ENCODE measurements at regions not wholly inside any gene's neighbourhood (a gene's known extent, or its start where the extent isn't known, plus 50 kb on each side); places are given as distances from the start of the nearest gene placed in this dataset.

DNA sequence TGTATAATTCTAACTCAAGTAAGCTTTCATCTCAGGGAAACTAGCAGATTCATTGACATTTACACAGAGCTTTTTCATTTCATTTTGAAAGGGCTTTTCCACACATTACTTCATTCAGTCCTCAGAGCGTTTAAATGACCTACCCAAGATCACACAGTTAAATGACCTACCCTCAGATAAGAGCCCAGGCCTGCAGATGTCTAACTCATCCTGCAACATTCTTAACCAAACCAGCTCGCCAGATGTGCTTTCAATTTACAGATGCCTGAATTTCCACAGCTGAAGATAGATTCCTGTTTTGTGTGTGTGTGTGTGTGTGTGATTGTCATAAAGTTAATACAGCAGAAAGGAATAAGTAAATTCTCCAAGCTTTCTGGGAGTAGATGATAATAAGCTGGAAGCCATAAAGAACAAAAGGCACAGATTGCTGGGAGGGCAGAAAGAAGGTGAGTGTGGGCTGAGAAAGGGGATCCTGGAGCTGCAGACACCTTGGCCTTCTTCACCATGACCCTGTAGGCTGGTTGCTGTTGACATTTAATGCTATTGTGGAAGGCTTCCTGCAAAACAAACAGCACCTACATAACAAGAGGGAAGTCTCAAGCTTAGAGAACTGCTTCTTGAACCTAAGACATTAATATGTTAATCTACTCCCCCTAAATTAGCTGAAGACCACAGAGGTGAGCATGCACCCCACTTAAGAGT lies 489.7 kb upstream of the CELF2 start:
- no peak overlapping the region for H3K4me3 ChIP-seq
- H3K36me3 ChIP-seq = no peaks in the 10 kb centered on the region
- intact Hi-C loops (cut with DNase I) = no loop called here
- H3K27me3 ChIP-seq = no peaks in the 10 kb centered on the region
- no peaks in the 10 kb centered on the region for H3K4me1 ChIP-seq
- H3K9me3 ChIP-seq = no peaks in the 10 kb centered on the region
- no peak overlapping the region for H3K27ac ChIP-seq
- no peak for DNase-seq
- no peak for TF ChIP-seq POLR2A (IDR thresholded peaks at IDR 0.05)
- TF ChIP-seq, protein P1, sequence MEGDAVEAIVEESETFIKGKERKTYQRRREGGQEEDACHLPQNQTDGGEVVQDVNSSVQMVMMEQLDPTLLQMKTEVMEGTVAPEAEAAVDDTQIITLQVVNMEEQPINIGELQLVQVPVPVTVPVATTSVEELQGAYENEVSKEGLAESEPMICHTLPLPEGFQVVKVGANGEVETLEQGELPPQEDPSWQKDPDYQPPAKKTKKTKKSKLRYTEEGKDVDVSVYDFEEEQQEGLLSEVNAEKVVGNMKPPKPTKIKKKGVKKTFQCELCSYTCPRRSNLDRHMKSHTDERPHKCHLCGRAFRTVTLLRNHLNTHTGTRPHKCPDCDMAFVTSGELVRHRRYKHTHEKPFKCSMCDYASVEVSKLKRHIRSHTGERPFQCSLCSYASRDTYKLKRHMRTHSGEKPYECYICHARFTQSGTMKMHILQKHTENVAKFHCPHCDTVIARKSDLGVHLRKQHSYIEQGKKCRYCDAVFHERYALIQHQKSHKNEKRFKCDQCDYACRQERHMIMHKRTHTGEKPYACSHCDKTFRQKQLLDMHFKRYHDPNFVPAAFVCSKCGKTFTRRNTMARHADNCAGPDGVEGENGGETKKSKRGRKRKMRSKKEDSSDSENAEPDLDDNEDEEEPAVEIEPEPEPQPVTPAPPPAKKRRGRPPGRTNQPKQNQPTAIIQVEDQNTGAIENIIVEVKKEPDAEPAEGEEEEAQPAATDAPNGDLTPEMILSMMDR (IDR thresholded peaks at IDR 0.05) = no peak
- 67 to 87% methylated on average over 2 of the region's 2 CpGs for WGBS, 2 donors

DNA sequence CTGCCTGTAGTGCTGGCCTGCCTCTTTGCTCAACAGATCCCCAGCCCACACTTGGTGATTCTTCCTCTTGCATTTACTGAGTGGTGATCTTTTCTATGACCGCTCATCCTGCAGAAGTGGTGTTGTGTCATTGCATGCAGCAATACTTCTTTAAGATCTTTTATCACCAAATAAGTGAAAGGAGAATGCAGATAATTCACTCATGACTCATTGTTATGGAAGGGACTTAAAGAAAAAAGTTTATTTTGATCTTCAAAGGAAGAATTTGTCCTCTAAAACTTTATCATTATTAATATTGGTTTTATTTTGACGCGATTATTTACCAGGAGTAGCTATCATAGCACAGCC lies 489.1 kb upstream of the CELF2 start:
- Histone ChIP-seq H3K27ac (no peak overlapping the region), H3K4me1 (no peaks in the 10 kb centered on the region), H3K9me3 (no peaks in the 10 kb centered on the region), H3K4me3 (no peak overlapping the region), H3K36me3 (no peaks in the 10 kb centered on the region), H3K27me3 (no peaks in the 10 kb centered on the region)
- whole genome bisulfite sequencing, 2 donors = 81 to 88% methylated on average over 3 of the region's 3 CpGs
- no peak for TF ChIP-seq POLR2A (IDR thresholded peaks at IDR 0.05)
- TF ChIP-seq, protein P1 (IDR thresholded peaks at IDR 0.05) = no peak
- no peak for DNase-seq
- intact Hi-C loops (cut with DNase I) = no loop called here

DNA sequence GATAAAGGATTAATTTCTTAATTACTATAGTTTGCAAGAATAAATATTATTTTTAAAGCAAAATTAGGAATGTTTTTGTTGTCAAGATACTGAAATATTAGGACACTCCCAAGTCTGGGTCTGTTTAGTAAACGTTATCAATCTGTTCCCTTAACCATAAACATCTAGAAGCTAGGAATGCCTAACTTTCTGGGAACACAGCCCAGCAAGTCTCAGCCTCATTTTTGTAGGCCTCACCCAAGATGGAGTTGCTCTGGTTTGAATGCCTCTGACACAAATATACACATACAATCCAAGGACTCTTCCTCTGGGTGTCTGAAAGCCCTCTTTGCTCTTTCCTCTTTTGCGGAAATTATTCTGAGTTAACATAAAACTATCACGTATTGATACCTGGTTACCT lies 487.4 kb upstream of the CELF2 start:
- no peak overlapping the region for H3K27ac ChIP-seq
- H3K9me3 ChIP-seq = no peaks in the 10 kb centered on the region
- intact Hi-C loops (cut with DNase I) = no loop called here
- no peak for TF ChIP-seq POLR2A (IDR thresholded peaks at IDR 0.05)
- TF ChIP-seq, protein P1 (IDR thresholded peaks at IDR 0.05) = no peak
- no peaks in the 10 kb centered on the region for H3K36me3 ChIP-seq
- no peaks in the 10 kb centered on the region for H3K4me1 ChIP-seq
- H3K27me3 ChIP-seq = no peaks in the 10 kb centered on the region
- H3K4me3 ChIP-seq = no peak overlapping the region
- 65 to 70% methylated on average over 3 of the region's 3 CpGs for WGBS, 2 donors
- DNase-seq = no peak

DNA sequence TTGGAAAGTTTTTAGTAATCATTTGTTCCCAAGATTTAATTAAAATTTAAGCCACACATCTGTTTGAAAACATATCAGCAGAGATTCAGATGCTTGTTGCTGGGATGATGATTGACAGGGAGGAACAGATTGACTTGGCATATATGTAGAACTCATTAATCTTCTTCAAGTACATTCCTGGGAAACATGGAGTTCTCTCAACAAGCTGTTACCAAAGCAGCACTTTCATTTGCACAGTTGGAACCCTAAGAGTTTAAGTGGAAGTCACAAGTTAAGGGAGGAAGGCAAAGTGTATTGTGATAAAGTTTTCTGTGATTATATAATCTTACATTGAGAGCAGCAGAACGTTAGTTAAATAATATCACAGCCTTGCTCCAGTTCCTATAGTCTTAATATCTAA lies 485.4 kb upstream of the CELF2 start:
- Histone ChIP-seq H3K27me3 (no peaks in the 10 kb centered on the region), H3K36me3 (no peaks in the 10 kb centered on the region), H3K27ac (no peak overlapping the region), H3K4me3 (no peak overlapping the region), H3K4me1 (no peaks in the 10 kb centered on the region), H3K9me3 (no peaks in the 10 kb centered on the region)
- DNase-seq = no peak
- intact Hi-C loops (cut with DNase I) = no loop called here
- 54 to 63% methylated on average over 1 of the region's 1 CpG for WGBS, 2 donors
- TF ChIP-seq POLR2A (IDR thresholded peaks at IDR 0.05) = no peak
- TF ChIP-seq, protein P1 (IDR thresholded peaks at IDR 0.05) = no peak

DNA sequence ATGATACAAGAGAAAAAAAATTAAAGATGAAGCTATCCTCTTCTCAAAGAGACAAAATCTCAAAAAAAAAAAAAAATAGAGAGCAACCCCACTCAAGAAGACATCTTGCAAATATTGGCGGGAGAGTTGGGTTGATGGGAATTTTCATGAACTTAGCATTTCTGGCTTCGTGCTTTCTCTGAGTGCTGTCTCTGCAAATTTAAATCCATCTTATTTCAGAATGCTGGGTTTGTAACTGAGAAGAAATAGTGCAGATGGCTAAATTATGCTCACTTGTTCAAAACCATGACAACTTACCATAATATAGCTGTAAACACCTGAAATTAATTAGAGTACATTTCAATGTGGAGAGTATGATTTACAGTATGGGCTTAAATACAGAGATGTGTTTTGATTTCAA lies 484.8 kb upstream of the CELF2 start:
- 85 to 86% methylated on average over 2 of the region's 2 CpGs for WGBS, 2 donors
- intact Hi-C loops (cut with DNase I) = no loop called here
- Histone ChIP-seq H3K4me3 (no peak overlapping the region), H3K27me3 (no peaks in the 10 kb centered on the region), H3K27ac (no peak overlapping the region), H3K4me1 (no peaks in the 10 kb centered on the region), H3K9me3 (no peaks in the 10 kb centered on the region), H3K36me3 (no peaks in the 10 kb centered on the region)
- no peak for DNase-seq
- TF ChIP-seq POLR2A (IDR thresholded peaks at IDR 0.05) = no peak

DNA sequence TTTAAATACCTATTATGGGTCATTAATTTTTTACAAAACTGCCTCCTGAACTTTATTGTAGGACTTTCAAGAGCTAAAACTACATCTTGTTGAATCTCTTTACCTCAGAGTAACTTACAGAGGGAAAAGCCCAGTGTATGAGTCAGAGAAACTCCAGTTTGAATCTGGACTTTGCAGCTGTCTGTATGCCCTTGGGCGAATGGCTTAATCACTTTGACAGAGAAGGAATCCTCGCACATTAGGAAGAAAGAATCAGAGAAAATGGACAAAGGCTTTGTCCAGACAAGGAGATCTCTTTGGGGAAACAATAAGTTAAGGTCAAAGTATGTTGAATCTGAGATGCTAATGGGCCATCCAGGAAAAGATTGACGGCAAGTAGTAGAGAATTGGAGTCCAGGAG lies 484.2 kb upstream of the CELF2 start:
- H3K27me3 ChIP-seq = no peaks in the 10 kb centered on the region
- no peak overlapping the region for H3K4me3 ChIP-seq
- intact Hi-C loops (cut with DNase I) = no loop called here
- H3K27ac ChIP-seq = no peak overlapping the region
- H3K9me3 ChIP-seq = no peaks in the 10 kb centered on the region
- no peaks in the 10 kb centered on the region for H3K36me3 ChIP-seq
- TF ChIP-seq, protein P1 (IDR thresholded peaks at IDR 0.05) = no peak
- TF ChIP-seq POLR2A (IDR thresholded peaks at IDR 0.05) = no peak
- DNase-seq = no peak
- no peaks in the 10 kb centered on the region for H3K4me1 ChIP-seq
- WGBS, 2 donors = 44 to 59% methylated on average over 3 of the region's 3 CpGs

Measured in esophagus squamous epithelium (tissue), 5 donors.